AG09319 (cell line): ENCODE measurements at regions not wholly inside any gene's neighbourhood (a gene's known extent, or its start where the extent isn't known, plus 50 kb on each side); places are given as distances from the start of the nearest gene placed in this dataset.

Source experiments
- DNase-seq: peaks from one replicate; pipeline ENCODE4 v3.0.0-alpha.2; 2010; ENCODE audit warnings: low read depth; ENCODE audit errors: extremely low read depth
- CTCF ChIP-seq: IDR thresholded peaks from 2 replicates; pipeline ENCODE4 v1.5.1; 2011; ENCODE audit warnings: low read depth, mild to moderate bottlenecking, inconsistent platforms, low read length, moderate library complexity

- no peak for TF ChIP-seq CTCF
Observed at GRCh38 chr1:199295107-199295506, 656.3 kb downstream of the PTPRC start.

GRCh38 chr1:199297174-199297573 lies 658.3 kb downstream of the PTPRC start:
- no peak for DNase-seq
- no peak for TF ChIP-seq CTCF

More at GRCh38 chr1:199295107-199295506, 656.3 kb downstream of the PTPRC start:
- no peak for DNase-seq

- DNase-seq: no peak
- no peak for TF ChIP-seq CTCF
Observed at GRCh38 chr1:199297887-199298286, 659.0 kb downstream of the PTPRC start.

DNA sequence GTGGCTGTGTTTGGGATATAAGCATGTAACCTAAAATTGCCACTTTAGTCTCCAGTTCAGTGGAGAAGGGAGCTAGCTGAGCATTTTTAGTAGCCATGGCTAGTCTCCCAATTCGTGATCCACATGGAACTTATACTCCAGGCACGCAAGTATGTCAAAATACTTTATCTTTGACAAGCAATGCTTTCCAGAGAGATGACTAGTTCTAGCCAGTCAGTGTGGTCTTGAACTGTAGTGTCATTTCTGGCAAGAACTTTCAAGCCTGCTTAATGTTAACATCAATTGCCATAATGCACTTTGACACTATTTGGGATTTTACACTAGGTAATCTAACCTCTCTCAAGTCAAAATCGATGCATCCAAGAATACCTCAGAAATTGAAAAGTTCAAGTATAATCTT lies 660.0 kb downstream of the PTPRC start:
- no peak for DNase-seq
- no peak for TF ChIP-seq CTCF

GRCh38 chr1:199301472-199302217 lies 662.8 kb downstream of the PTPRC start:
- no peak for TF ChIP-seq CTCF
- DNase-seq: no peak

DNA sequence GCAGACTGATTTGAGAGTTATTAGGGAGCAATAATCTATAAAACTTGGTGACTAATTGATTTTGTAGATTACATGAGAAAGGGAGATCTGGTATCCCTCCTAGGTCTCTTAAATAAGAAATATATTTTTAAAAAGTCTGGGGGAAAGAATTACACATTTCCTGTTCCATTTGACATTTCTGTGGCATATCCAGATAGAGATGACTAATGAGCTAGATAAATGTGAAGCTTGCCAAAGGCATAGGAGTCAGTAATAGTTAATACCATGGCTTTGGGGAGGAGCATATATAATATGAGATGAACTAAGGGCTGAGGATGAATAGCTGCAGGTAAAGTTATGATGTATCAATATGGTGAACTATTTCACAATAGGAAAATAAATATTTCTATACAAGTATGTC lies 663.7 kb downstream of the PTPRC start:
- DNase-seq: no peak
- no peak for TF ChIP-seq CTCF

- no peak for DNase-seq
- no peak for TF ChIP-seq CTCF
Observed at GRCh38 chr1:199303035-199303434, 664.2 kb downstream of the PTPRC start.
